ENCODE measurements at regions not wholly inside any gene's neighbourhood (a gene's known extent, or its start where the extent isn't known, plus 50 kb on each side); places are given as distances from the start of the nearest gene placed in this dataset.

DNA sequence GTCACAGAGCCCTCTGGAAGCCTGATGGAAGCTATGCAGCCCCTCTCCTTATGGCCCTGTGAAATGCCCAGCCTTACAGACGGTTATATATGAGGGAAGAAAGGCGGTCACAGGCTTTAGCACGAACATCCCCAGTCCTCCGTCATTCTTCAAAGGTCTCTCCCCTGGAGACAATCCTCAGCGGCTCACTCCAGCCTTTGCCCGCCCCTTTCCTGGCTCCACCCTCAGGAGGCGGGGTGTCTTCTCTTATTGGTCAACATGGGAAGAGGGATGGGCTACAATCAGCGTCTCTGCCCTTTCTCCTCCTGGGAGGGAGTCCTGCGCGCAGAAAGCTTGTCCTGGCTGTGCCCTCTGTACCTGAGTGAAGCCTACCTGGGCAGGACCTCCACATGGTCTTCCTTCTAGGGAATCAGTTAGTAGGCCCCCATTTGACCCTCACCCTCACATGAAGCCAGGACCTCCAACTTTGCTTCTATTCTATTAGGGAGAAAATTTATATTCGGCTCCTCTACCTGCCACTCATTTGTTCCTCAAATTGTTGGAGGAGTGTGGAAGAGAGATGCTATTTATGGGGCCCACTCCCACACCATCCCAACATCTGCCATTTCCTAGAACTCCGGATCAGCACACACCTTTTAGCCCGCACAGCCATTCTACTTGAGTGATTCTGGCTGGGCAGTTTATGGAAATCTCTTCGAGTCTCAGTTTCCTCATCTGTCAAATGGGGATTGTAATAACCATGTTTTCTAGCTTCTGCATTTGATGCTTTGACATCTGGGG is 112.9 kb upstream of the SLC6A11 start:
- DNase-seq (ENCODE audit: low read depth in 2 of 2), result no peak

DNA sequence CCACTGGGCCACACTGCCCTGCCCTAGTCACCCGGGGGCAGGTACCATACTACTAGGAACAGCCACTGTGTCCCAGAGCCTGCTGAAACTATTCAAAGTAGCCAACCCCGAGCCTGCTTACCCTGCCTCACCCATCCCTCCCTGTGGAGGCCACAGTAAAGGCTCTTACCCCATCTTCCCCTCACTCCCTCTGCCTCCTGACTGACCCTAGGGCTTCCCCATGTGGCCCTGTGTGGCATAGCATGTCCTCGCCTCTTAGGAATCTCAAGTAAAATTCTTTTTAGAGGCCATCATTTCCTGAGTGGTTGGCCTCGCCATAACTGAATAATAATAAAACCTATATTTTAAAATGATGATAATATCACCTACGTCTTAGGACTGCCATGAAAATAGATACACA is 112.2 kb upstream of the SLC6A11 start:
- DNase-seq (ENCODE audit: low read depth in 2 of 2), result no peak

DNA sequence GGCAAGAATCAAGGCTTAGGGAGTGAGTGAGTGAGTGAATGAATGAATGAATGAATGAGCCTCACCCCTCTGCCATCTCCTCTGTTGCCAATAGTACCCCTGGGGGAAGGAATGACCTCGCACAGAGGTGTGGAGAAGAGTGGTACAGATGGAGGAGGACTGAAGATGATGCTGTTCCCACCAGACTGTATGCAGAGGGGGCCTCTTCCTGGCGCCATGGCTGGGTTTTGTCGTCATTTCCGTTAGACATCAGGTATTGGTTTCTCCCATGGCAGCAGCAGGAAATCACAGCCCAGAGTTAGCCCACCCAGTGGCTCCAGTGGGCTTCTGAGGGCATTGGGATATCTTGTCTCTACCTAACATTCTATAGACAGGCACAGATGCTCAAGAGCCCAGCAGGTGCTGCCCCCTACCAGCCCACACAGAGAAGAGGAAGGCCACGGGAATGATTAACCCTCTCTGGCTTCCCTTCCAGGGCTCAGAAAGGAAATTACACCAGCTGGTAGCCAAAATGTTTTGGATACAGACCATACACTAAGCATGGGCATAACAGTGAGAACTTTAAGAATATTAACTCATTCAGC is 109.8 kb upstream of the SLC6A11 start:
- no peak for DNase-seq (ENCODE audit: low read depth in 2 of 2)

DNA sequence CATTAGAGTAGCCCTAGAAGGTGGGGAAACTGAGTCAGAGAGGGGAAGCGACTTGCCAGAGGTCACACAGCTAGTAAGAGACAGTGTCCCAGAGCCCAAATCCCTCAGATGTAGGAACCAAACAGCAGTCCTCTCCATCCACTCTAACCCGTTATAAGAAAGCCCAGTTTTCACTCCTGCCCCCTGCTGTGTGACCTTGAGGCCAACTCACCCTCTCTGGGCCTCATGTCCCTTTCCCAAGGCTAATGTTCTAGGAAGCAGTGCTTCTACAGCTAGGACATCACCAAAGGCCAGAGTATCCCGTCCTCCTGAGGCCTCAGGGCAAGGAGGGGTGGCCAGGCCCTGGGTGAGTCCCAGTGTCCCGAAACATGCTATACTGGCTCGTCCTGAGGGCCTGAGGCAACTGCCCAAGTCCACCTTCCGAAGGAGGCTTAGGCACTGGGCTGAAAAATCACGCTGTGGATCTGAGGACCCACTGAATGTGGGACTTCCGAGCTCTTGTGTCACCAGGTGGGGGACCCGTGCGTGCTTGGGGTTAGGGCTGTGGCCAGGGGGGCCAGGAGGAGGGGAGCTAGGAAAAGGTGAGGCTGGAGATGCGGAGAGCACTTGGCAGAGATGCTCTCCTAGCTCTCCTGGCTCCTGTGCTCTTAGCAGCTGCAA is 109.2 kb upstream of the SLC6A11 start:
- DNase-seq (ENCODE audit: low read depth in 2 of 2), result no peak

DNA sequence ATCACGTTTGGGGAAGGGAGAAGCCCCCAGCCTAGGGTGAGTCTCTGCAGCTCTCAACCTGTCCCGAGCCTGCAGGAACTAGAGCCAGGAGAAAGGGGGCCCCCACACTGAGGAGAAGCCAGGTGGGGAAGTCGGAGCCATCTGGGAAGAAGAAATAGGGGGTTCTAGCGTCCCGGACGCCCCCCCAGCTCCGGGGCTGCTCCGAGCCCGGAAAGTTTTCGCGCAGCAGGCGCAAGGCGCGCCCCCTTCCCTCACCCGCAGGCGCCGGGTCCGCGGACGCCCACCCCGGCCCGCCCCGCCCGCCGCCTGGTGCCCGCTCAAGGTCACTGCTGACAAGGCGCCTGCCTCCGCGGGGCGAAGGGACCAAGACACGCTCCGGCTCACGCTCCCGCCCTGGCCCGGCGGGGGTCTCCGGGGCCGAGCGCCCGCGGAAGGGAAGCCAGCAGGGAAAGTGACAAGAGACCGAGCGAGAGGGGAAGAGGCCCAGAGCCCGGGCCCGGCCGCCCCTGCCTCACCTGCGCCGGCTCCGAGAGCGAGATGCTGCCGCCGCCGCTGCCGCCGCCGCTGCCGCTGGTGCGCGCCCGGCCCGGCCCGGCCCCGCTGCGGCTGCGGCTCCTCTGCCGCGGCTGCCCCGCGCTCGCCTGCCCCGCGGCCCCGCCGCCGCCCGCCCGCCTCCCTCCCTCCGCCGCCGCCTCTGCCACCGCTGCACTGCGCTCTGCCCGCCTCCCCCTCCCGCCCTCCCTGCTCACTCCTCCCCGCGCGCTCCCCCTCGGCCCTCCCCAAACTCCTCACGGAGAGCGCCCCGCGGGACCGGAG is 108.4 kb upstream of the SLC6A11 start:
- no peak for DNase-seq (ENCODE audit: low read depth in 2 of 2)

DNA sequence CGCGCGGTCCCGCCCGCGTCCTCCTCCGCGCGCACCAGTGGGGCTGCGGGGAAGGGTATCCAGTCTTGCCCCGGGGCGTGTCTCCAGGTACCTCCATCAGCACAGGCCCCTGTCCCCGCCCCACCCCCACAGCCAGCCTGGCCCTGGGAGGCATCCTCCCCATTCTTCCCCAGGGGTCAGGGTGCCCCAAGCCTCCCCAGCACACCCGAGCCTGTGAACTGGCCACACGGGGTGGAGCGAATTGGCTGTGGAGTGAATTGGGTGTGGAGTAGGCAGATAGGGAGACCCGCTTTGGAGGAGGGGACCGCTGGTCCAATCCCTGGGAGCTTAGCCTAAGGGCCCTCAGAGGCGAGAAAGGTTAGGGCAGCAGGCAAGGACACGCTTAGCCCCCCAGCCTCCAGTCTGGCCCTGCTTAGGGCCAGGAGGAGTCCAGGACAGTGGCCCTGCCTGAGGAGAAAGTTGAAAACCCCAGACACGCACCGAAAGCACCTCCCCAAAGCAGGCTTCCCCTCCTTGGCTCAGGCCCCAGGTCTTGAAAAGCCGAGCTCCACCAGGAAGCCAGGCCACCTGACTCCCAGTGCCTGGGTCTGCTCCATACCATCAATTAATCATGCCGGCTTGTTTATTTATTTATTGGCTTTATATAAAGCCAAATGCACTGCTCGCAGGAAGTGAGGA is 107.7 kb upstream of the SLC6A11 start:
- DNase-seq (ENCODE audit: low read depth in 2 of 2), result no peak

DNA sequence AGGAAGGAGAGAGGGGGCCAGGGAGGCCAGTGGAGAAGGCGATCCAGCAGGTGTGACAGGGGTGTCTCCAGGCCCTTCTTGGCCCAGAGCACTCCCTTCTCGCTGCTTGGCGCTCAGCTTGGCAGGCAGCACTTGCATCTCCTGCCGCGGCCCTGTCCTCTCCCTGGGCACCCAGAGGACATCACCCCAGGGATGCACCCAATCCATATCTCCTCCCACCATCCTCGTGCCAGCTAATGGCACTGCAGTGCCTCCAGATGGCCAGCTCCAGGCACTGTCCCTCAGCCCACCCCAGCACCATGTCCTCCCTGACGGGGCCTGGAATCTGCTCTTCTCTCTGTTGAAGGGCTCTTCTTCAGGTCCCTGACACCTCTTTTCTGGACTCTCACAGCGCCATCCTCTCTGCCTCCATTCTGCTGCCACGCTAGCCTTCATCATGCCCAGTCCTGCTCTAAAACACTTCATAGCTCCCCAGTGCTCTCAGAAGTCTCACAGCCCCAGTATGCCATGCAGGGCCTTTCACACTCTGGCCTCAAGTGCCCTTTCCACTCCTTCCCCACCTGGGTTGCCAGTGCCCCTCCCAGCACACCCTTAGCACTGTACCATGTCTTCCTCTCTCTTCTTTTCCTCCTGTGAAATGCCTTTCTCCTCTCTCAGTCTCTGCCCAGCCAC is 106.8 kb upstream of the SLC6A11 start:
- no peak for DNase-seq (ENCODE audit: low read depth in 2 of 2)

DNA sequence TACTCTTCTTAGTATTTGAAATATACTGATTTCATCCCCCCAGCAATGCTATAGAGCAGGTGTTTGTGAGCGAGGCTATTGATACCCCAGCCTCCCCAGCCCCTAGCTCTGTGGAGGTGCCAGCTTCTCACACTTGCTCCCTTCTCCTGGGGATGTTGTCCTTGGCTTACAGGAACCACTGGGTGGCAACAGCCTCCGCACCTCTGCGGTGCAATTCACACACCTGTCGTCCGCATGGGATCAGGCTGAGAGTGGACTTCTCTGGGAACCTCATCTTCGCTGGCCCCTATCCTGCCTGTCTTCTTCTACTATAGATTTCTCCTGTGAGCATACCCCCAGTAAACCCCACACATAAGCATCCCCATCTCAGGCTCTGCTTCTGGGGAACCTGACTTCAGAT is 103.9 kb upstream of the SLC6A11 start:
- no peak for DNase-seq (ENCODE audit: low read depth in 2 of 2)

DNA sequence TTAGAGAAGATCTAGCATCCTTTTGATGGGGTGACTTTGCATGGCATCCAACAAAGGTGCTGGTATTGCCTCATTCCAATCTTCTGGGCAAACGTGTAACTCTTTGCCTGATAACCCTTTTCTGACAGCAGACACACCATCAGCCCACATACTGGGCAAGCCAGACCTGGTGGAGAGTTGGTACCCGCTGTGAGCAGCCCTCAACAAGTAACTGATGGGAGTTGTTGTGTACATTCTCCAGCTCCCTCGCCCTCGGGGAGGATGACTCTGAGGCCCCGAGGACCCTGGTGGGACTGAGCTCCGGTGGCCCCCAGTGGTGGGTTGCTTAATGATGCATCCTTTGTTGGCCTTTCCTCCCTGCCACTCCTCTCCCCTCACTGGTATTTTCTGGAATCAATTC is 102.4 kb upstream of the SLC6A11 start:
- DNase-seq (ENCODE audit: low read depth in 2 of 2), result no peak

DNA sequence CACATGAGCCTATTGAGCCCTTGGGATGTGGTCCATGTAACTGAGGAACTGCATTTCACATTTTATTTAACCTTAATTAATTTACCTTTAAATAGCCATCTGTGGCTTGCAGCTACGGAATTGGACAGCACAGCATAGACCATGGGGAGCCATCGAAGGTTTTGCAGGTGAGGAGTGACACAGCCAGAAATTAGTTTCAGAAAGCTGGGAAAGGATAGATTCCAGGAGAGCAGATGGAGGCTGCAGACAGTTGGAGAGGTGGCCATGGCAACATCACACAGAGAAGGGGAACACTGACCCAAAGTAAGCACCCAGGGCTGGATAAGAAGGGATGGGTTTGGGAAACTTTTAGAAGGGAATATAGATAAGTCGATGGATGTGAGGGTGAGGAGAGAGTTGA is 100.1 kb upstream of the SLC6A11 start:
- DNase-seq (ENCODE audit: low read depth in 2 of 2), result no peak

DNA sequence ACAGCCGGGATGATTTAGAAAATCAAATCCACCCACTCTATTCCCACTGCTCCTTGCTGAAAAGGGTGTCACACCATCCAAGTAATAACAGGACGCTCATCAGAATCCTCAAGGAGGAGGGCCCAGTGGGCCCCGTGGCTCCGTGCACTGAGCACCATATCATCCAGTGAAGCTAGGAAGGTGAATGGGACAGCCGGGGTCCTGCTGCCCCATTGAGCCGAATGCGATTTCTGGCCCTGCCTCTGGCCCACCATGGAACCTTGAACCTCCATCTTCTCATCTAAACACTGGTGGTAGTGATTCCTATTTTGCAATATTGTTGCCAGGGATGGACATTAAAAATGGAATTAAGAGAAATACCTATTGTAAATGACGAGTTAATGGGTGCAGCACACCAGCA is 99.1 kb upstream of the SLC6A11 start:
- DNase-seq (ENCODE audit: low read depth in 2 of 2), result no peak

DNA sequence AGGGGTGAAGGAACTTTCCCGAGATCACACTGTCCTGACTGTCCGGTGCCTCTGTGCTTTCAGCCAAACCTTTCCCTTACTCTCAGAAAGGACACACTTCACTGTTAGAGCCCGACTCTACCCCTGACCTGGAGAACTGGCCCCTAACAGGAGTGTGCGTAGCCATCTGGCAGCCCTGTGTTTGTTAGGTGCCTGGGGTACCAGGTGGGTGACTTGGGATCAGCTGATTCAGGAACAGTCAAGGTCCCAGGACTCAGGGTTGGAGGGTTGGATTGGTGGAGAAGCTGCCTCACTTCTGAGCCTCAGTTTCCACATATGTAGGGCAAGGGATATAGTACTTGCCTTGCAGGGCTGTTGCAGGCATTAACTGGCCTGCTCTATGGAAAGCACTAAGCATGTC is 98.3 kb upstream of the SLC6A11 start:
- no peak for DNase-seq (ENCODE audit: low read depth in 2 of 2)

DNA sequence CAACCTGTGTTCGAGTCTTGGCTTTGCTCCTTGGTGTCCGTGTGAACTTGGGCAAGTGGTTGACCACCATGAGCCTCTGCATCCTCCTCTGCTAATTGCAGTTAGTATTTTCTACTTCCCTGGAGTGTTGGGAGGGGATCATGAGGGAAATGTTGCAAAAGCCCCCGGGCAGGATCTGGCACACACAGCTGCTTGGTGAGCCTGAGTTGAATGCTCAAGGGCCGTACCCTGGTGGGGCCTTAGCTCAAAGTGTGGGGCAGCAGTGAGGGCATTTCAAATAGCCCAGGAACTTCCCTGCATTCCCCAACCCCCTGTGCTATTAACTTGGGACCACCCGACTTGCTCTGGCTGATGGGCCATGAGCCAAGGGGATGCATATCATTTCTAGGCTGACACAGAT is 94.9 kb upstream of the SLC6A11 start:
- DNase-seq (ENCODE audit: low read depth in 2 of 2), result no peak

DNA sequence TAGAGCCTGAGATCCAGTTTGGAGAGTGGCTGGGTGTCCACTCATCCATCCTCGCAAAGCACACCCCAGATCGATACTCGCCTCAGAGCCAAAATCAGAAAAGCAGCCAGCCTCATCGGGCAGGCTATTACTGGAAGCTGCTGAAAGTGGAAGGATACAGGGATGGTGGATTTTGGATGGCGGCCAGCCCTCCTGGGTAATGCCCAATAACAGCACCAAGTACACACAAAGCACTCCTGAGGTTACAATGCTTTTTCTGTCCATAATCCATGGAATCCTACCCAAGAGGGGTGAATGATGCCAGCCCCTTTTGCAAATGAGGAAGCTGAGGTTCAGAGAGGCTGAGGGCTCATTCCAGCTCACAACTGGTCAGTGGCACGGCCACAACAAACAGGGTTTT is 93.1 kb upstream of the SLC6A11 start:
- no peak for DNase-seq (ENCODE audit: low read depth in 2 of 2)

DNA sequence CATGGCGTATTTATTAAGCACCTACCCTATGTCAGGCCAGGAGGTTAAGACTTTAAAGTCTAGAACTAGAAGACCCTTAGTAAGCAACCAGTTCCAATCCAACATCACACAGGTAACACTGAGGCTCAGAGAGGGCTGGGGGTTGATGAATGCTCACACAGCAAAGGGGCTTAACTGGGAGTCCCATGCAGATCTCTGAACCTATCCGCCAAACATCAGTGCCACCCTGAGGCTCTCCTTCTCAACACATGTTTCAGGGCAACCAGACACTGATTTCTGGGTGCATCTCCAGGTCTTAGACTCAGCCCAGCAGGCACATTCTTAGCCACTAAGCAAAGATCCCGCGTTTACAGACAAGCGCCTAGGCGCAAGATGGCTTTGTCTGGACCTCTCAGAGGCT is 92.0 kb upstream of the SLC6A11 start:
- no peak for DNase-seq (ENCODE audit: low read depth in 2 of 2)

DNA sequence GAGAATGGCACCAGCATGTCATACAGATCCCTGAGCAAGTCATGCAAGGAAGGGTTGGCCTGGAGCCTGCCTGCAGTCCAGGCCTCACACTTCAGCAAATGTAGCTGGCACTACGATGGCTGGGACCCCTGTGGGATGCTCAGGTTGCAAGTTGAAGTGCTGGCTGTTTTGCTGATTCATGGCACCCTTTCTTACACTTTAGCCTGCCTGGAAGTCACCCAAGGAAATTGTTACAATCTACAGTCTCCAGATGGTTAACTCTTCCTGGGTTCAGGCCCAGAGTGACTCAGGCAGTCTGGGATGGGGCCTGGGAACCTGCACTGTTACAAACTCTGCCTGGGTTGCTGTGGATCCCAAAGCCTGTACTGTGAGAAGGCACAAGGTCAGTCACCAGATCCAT is 91.0 kb upstream of the SLC6A11 start:
- no peak for DNase-seq (ENCODE audit: low read depth in 2 of 2)

DNA sequence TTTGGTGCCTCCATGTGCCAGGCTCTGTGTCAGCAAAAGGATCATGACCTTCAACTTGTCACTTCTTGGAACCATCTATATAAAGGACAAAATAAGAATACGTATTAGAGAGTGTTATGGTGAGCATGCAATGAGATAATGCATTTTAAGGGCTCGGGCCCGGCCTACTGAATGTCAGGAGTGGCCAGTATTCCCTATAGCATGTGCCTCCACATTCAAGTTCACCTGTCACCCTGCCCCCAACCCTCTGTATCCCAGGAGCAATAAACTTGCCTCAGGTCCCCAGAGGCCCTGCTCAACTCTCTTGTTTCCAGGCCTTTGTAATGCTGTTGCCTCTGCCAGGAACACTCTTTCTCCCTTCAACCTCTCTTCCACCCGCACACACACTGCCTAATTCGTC is 90.2 kb upstream of the SLC6A11 start:
- no peak for DNase-seq (ENCODE audit: low read depth in 2 of 2)

DNA sequence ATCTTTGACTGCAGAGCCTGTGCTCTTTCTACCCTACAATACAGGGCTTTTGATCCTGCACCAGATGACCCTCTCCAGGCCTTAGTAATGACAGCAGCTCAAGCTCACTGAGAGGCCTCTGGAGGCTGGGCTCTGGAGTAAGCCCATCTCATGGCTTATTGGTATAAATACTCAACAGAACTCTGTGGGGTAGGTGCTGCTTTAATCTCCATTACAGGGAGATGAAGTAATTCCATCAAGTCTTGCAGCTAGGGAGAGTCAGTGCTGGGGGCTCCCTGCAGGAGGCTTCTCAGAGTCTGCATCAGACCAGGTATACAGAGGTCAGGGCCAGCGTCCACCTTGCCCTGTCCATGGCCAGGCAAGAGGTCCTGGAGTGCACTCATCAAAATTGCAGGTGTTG is 89.2 kb upstream of the SLC6A11 start:
- no peak for DNase-seq (ENCODE audit: low read depth in 2 of 2)

DNA sequence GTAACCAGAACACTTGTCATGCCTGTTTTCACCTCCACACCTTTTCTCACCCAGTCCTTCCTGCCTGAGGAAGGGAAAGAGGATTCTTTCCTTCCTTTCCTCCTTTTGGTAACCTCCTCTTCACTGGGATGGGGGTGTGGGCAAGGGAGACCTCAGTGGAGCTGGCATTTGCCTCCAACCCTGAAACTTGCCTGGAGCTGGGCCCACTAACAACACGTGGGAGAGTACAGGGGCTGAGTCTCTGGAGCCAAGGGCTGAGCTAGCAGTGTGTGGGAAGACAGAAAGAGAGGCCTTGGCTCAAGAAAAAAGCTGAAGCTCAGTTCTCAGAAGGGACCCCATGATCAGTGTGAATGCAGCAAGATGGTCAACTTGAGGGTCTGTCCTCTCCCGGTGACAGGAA is 86.6 kb upstream of the SLC6A11 start:
- DNase-seq (ENCODE audit: low read depth in 2 of 2), result no peak

DNA sequence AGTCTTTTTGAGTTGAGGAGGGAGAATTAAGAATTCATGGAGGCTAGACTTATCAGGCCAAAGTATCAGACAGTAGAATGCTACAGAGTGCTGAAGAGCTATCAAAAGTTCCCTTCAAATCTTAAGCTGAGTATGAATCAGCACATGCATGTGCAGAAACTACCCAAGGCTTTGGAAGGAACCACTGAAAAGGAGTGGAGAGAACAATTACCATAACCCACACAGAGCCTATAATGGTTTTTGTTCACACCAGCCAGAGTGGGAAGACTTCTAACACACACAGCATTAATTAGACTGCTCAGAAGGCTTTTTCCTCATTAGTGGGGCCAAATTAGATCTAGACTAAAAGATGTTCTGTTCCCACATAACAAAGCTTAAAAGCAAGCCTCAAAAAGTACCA is 83.7 kb upstream of the SLC6A11 start:
- no peak for DNase-seq (ENCODE audit: low read depth in 2 of 2)

DNA sequence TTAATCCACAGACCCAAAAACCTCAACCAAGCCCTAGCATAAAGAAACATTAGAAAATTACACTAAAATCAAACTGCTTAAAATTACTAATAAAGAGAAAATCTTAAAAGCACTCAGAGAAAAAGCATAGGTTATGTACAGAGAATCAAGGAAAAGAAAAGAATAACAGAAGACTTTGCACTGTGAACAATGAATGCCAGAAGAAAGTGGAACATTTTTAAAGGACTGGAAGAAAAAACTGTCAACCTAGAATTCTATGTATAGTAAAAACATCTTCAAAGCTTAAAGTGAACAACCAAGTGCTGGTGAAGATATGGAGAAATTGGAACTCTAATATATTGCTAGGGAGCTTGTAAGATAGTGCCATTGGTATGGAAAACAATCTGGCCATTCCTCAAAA is 82.7 kb upstream of the SLC6A11 start:
- no peak for DNase-seq (ENCODE audit: low read depth in 2 of 2)

Measured in stimulated activated CD8-positive, alpha-beta memory T cell treated with anti-CD3 and anti-CD28 coated beads, Interleukin-15, amount 100 ng/mL, for 48 hours (primary cell).